ENCODE measurements at regions not wholly inside any gene's neighbourhood (a gene's known extent, or its start where the extent isn't known, plus 50 kb on each side); places are given as distances from the start of the nearest gene placed in this dataset.

GRCh38 chr12:118467641-118468305 lies 91.4 kb downstream of the SUDS3 start:
- DNase-seq (ENCODE audit: low read depth) = no peak

- DNase-seq (ENCODE audit: low read depth) = no peak
These were observed 96.6 kb downstream of the SUDS3 start for GRCh38 chr12:118472940-118473339.

- DNase-seq (ENCODE audit: low read depth) = no peak
These were observed 103.9 kb downstream of the SUDS3 start for GRCh38 chr12:118480235-118480634.

- DNase-seq (ENCODE audit: low read depth) = no peak
These were observed 111.7 kb downstream of the SUDS3 start for GRCh38 chr12:118488034-118488433.

GRCh38 chr12:118493962-118494361 lies 117.6 kb downstream of the SUDS3 start:
- no peak for DNase-seq (ENCODE audit: low read depth)

GRCh38 chr12:118494776-118495175 lies 118.4 kb downstream of the SUDS3 start:
- no peak for DNase-seq (ENCODE audit: low read depth)

- DNase-seq (ENCODE audit: low read depth) = no peak
These were observed 118.9 kb downstream of the SUDS3 start for GRCh38 chr12:118495296-118495695.

GRCh38 chr12:118498171-118498570 lies 121.8 kb downstream of the SUDS3 start:
- DNase-seq (ENCODE audit: low read depth) = no peak

GRCh38 chr12:118500299-118500698 lies 123.9 kb downstream of the SUDS3 start:
- DNase-seq (ENCODE audit: low read depth) = no peak

- DNase-seq (ENCODE audit: low read depth) = no peak
These were observed 125.1 kb downstream of the SUDS3 start for GRCh38 chr12:118501489-118501888.

GRCh38 chr12:118503476-118503875 lies 127.1 kb downstream of the SUDS3 start:
- no peak for DNase-seq (ENCODE audit: low read depth)

GRCh38 chr12:118512669-118513068 lies 136.3 kb downstream of the SUDS3 start:
- no peak for DNase-seq (ENCODE audit: low read depth)

- no peak for DNase-seq (ENCODE audit: low read depth)
These were observed 137.3 kb downstream of the SUDS3 start for GRCh38 chr12:118513611-118514010.

GRCh38 chr12:118514297-118514696 lies 137.9 kb downstream of the SUDS3 start:
- DNase-seq (ENCODE audit: low read depth) = no peak

GRCh38 chr12:118520214-118521035 lies 144.1 kb downstream of the SUDS3 start:
- DNase-seq (ENCODE audit: low read depth) = no peak

GRCh38 chr12:118521036-118521370 lies 144.6 kb downstream of the SUDS3 start:
- DNase-seq (ENCODE audit: low read depth) = no peak

- no peak for DNase-seq (ENCODE audit: low read depth)
These were observed 148.1 kb downstream of the SUDS3 start for GRCh38 chr12:118524446-118524845.

- DNase-seq (ENCODE audit: low read depth) = no peak
These were observed 148.9 kb downstream of the SUDS3 start for GRCh38 chr12:118525216-118525615.

- DNase-seq (ENCODE audit: low read depth) = no peak
These were observed 150.1 kb downstream of the SUDS3 start for GRCh38 chr12:118526255-118527095.

- DNase-seq (ENCODE audit: low read depth) = no peak
These were observed 151.0 kb downstream of the SUDS3 start for GRCh38 chr12:118527310-118527709.

- no peak for DNase-seq (ENCODE audit: low read depth)
These were observed 152.3 kb downstream of the SUDS3 start for GRCh38 chr12:118528625-118529024.

GRCh38 chr12:118534003-118534402 lies 157.6 kb downstream of the SUDS3 start:
- DNase-seq (ENCODE audit: low read depth) = no peak

Data from forelimb muscle (tissue), 1 donor.